WERI-Rb-1 (cell line): ENCODE measurements at regions not wholly inside any gene's neighbourhood (a gene's known extent, or its start where the extent isn't known, plus 50 kb on each side); places are given as distances from the start of the nearest gene placed in this dataset.
"Not testable (repeated sequence)": the region's sequence is repeated elsewhere in the genome, so short reads cannot be mapped to it uniquely, and the experiment has no call there.

ENCODE experiments used
- DNase-seq: peaks from one replicate; pipeline ENCODE4 v3.0.0-alpha.2; 2020
- H3K27ac ChIP-seq: fragments of 250-450 bp; sonication (Bioruptor Pico); 2 replicates; pipeline ENCODE4 v1.5.1; 2020; ENCODE audit warnings: mild to moderate bottlenecking, moderate library complexity
- H3K27me3 ChIP-seq: fragments of 250-450 bp; sonication (Bioruptor Pico); 2 replicates; pipeline ENCODE4 v1.5.1; 2021; ENCODE audit warnings: mild to moderate bottlenecking, low read depth, moderate library complexity; ENCODE audit not compliant: insufficient read depth, severe bottlenecking
- H3K36me3 ChIP-seq: fragments of 250-450 bp; sonication (Bioruptor Pico); 2 replicates; pipeline ENCODE4 v1.5.1; 2020; ENCODE audit warnings: mild to moderate bottlenecking, moderate library complexity
- H3K4me3 ChIP-seq: 2 replicates; pipeline ENCODE4 v1.5.1; 2011; ENCODE audit warnings: low read depth, mild to moderate bottlenecking, control low read depth, low read length
- H3K9me3 ChIP-seq: fragments of 250-450 bp; sonication (Bioruptor Pico); 2 replicates; pipeline ENCODE4 v1.5.1; 2021; ENCODE audit warnings: mild to moderate bottlenecking, moderate library complexity; ENCODE audit not compliant: severe bottlenecking
- CTCF ChIP-seq: IDR thresholded peaks from 2 replicates; pipeline ENCODE4 v1.5.1; 2011; ENCODE audit warnings: low read depth, mild to moderate bottlenecking, control low read depth, inconsistent platforms, low read length

- no peak for DNase-seq
- no peaks in the 10 kb centered on the region for H3K27me3 ChIP-seq
- H3K4me3 ChIP-seq = no peak overlapping the region
- no peak for TF ChIP-seq CTCF
- no peak overlapping the region for H3K27ac ChIP-seq
- H3K9me3 ChIP-seq = no peaks in the 10 kb centered on the region
- no peaks in the 10 kb centered on the region for H3K36me3 ChIP-seq
These were observed 54.0 kb upstream of the AKIRIN2 start for GRCh38 chr6:87755708-87756671.

GRCh38 chr6:87754828-87755227 is 52.8 kb upstream of the AKIRIN2 start:
- Histone ChIP-seq H3K36me3 (no peaks in the 10 kb centered on the region), H3K4me3 (no peak overlapping the region), H3K27me3 (no peaks in the 10 kb centered on the region), H3K27ac (no peak overlapping the region), H3K9me3 (no peaks in the 10 kb centered on the region)
- TF ChIP-seq CTCF = no peak
- no peak for DNase-seq

GRCh38 chr6:87753131-87753685 is 51.2 kb upstream of the AKIRIN2 start:
- no peaks in the 10 kb centered on the region for H3K36me3 ChIP-seq
- DNase-seq = no peak
- H3K27ac ChIP-seq = no peak overlapping the region
- no peak for TF ChIP-seq CTCF
- no peak overlapping the region for H3K4me3 ChIP-seq
- no peaks in the 10 kb centered on the region for H3K9me3 ChIP-seq
- no peaks in the 10 kb centered on the region for H3K27me3 ChIP-seq

DNA sequence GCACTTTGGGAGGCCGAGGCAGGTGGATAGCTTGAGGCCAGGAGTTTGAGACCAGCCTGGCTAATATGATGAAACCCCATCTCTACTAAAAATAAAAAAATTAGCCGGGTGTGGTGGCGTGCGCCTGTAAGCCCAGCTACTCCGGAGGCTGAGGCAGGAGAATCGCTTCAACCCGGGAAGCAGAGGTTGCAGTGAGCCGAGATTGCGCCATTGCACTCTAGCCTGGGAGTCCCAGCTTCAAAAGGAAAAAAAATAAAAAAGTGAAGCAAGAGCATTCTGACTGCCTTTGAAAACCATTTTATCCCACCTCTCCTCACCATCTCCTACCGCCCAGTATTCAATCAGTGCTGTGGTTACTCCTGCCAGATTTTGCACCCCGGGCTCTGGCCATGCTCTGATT is 50.5 kb upstream of the AKIRIN2 start:
- DNase-seq, H3K9me3 ChIP-seq, H3K36me3 ChIP-seq, H3K4me3 ChIP-seq, H3K27me3 ChIP-seq, H3K27ac ChIP-seq: not testable (repeated sequence)
